ENCODE measurements at regions not wholly inside any gene's neighbourhood (a gene's known extent, or its start where the extent isn't known, plus 50 kb on each side); places are given as distances from the start of the nearest gene placed in this dataset.
"Not testable (repeated sequence)": the region's sequence is repeated elsewhere in the genome, so short reads cannot be mapped to it uniquely, and the experiment has no call there.

- H3K4me1 ChIP-seq (ENCODE audit: control insufficient read depth, insufficient read depth, low read length) = no peaks in the 10 kb centered on the region
- peaks cover 9% of the 10 kb centered on the region for H3K27me3 ChIP-seq (ENCODE audit: control insufficient read depth, insufficient read depth, low read length)
- WGBS (ENCODE audit: insufficient coverage, low lambda C conversion rate) = 53% methylated on average over 2 of the region's 4 CpGs
- H3K9me3 ChIP-seq (ENCODE audit: control insufficient read depth, low read depth, low read length) = no peaks in the 10 kb centered on the region
- no peak for DNase-seq
- no peak overlapping the region for H3K4me3 ChIP-seq (ENCODE audit: low read length)
- H3K27ac ChIP-seq (ENCODE audit: low read length) = no peak overlapping the region
- no peaks in the 10 kb centered on the region for H3K36me3 ChIP-seq (ENCODE audit: control insufficient read depth, insufficient read depth, low read length)
Measured at GRCh38 chr1:37363535-37363934, 110.8 kb upstream of the ZC3H12A start.

- H3K9me3 ChIP-seq (ENCODE audit: control insufficient read depth, low read depth, low read length); H3K36me3 ChIP-seq (ENCODE audit: control insufficient read depth, insufficient read depth, low read length); H3K4me3 ChIP-seq (ENCODE audit: low read length); DNase-seq; H3K27me3 ChIP-seq (ENCODE audit: control insufficient read depth, insufficient read depth, low read length); H3K4me1 ChIP-seq (ENCODE audit: control insufficient read depth, insufficient read depth, low read length); H3K27ac ChIP-seq (ENCODE audit: low read length): not testable (repeated sequence)
- no CpG with 5 or more reads among the region's 3 CpGs for WGBS (ENCODE audit: insufficient coverage, low lambda C conversion rate)
Measured at GRCh38 chr1:37368665-37369315, 105.6 kb upstream of the ZC3H12A start.

GRCh38 chr1:37372302-37372701 is 102.1 kb upstream of the ZC3H12A start:
- 86% methylated on average over 1 of the region's 2 CpGs for WGBS (ENCODE audit: insufficient coverage, low lambda C conversion rate)

GRCh38 chr1:37372711-37373110 is 101.7 kb upstream of the ZC3H12A start:
- Histone ChIP-seq H3K27me3 (ENCODE audit: control insufficient read depth, insufficient read depth, low read length) (no peaks in the 10 kb centered on the region), H3K4me3 (ENCODE audit: low read length) (no peak overlapping the region), H3K36me3 (ENCODE audit: control insufficient read depth, insufficient read depth, low read length) (no peaks in the 10 kb centered on the region), H3K9me3 (ENCODE audit: control insufficient read depth, low read depth, low read length) (no peaks in the 10 kb centered on the region), H3K27ac (ENCODE audit: low read length) (no peak overlapping the region), H3K4me1 (ENCODE audit: control insufficient read depth, insufficient read depth, low read length) (no peaks in the 10 kb centered on the region)
- DNase-seq = no peak
- 72% methylated on average over 2 of the region's 13 CpGs for WGBS (ENCODE audit: insufficient coverage, low lambda C conversion rate)

More at GRCh38 chr1:37372302-37372701, 102.1 kb upstream of the ZC3H12A start:
- H3K27ac ChIP-seq (ENCODE audit: low read length) = no peak overlapping the region
- H3K9me3 ChIP-seq (ENCODE audit: control insufficient read depth, low read depth, low read length) = no peaks in the 10 kb centered on the region
- no peak overlapping the region for H3K4me3 ChIP-seq (ENCODE audit: low read length)
- H3K36me3 ChIP-seq (ENCODE audit: control insufficient read depth, insufficient read depth, low read length) = no peaks in the 10 kb centered on the region
- DNase-seq = no peak
- no peaks in the 10 kb centered on the region for H3K4me1 ChIP-seq (ENCODE audit: control insufficient read depth, insufficient read depth, low read length)
- H3K27me3 ChIP-seq (ENCODE audit: control insufficient read depth, insufficient read depth, low read length) = no peaks in the 10 kb centered on the region

GRCh38 chr1:37373413-37373812 is 101.0 kb upstream of the ZC3H12A start:
- WGBS (ENCODE audit: insufficient coverage, low lambda C conversion rate) = no CpG with 5 or more reads among the region's 3 CpGs
- no peaks in the 10 kb centered on the region for H3K36me3 ChIP-seq (ENCODE audit: control insufficient read depth, insufficient read depth, low read length)
- H3K4me1 ChIP-seq (ENCODE audit: control insufficient read depth, insufficient read depth, low read length) = no peaks in the 10 kb centered on the region
- no peaks in the 10 kb centered on the region for H3K9me3 ChIP-seq (ENCODE audit: control insufficient read depth, low read depth, low read length)
- DNase-seq = no peak
- H3K27ac ChIP-seq (ENCODE audit: low read length) = no peak overlapping the region
- no peak overlapping the region for H3K4me3 ChIP-seq (ENCODE audit: low read length)
- H3K27me3 ChIP-seq (ENCODE audit: control insufficient read depth, insufficient read depth, low read length) = no peaks in the 10 kb centered on the region

GRCh38 chr1:37380546-37380945 is 93.8 kb upstream of the ZC3H12A start:
- not testable (repeated sequence) for H3K27me3 ChIP-seq (ENCODE audit: control insufficient read depth, insufficient read depth, low read length); DNase-seq; H3K4me1 ChIP-seq (ENCODE audit: control insufficient read depth, insufficient read depth, low read length); H3K27ac ChIP-seq (ENCODE audit: low read length); H3K9me3 ChIP-seq (ENCODE audit: control insufficient read depth, low read depth, low read length); H3K4me3 ChIP-seq (ENCODE audit: low read length); H3K36me3 ChIP-seq (ENCODE audit: control insufficient read depth, insufficient read depth, low read length)
- WGBS (ENCODE audit: insufficient coverage, low lambda C conversion rate) = no CpG with 5 or more reads among the region's 9 CpGs

GRCh38 chr1:37387854-37388253 is 86.5 kb upstream of the ZC3H12A start:
- Histone ChIP-seq H3K36me3 (ENCODE audit: control insufficient read depth, insufficient read depth, low read length) (no peaks in the 10 kb centered on the region), H3K4me1 (ENCODE audit: control insufficient read depth, insufficient read depth, low read length) (no peaks in the 10 kb centered on the region), H3K4me3 (ENCODE audit: low read length) (no peak overlapping the region), H3K27ac (ENCODE audit: low read length) (no peak overlapping the region), H3K9me3 (ENCODE audit: control insufficient read depth, low read depth, low read length) (no peaks in the 10 kb centered on the region), H3K27me3 (ENCODE audit: control insufficient read depth, insufficient read depth, low read length) (peaks cover 7% of the 10 kb centered on the region)
- no CpG with 5 or more reads among the region's 5 CpGs for WGBS (ENCODE audit: insufficient coverage, low lambda C conversion rate)
- DNase-seq = no peak

- Histone ChIP-seq H3K9me3 (ENCODE audit: control insufficient read depth, low read depth, low read length) (no peaks in the 10 kb centered on the region), H3K27me3 (ENCODE audit: control insufficient read depth, insufficient read depth, low read length) (peaks cover 7% of the 10 kb centered on the region)
- WGBS (ENCODE audit: insufficient coverage, low lambda C conversion rate) = no CpG with 5 or more reads among the region's 6 CpGs
Measured at GRCh38 chr1:37389327-37389726, 85.1 kb upstream of the ZC3H12A start.

GRCh38 chr1:37391211-37392011 is 83.0 kb upstream of the ZC3H12A start:
- Histone ChIP-seq H3K9me3 (ENCODE audit: control insufficient read depth, low read depth, low read length) (no peaks in the 10 kb centered on the region), H3K4me3 (ENCODE audit: low read length) (no peak overlapping the region), H3K36me3 (ENCODE audit: control insufficient read depth, insufficient read depth, low read length) (no peaks in the 10 kb centered on the region), H3K27me3 (ENCODE audit: control insufficient read depth, insufficient read depth, low read length) (peaks cover 14% of the 10 kb centered on the region), H3K27ac (ENCODE audit: low read length) (no peak overlapping the region), H3K4me1 (ENCODE audit: control insufficient read depth, insufficient read depth, low read length) (no peaks in the 10 kb centered on the region)
- 0% methylated on average over 1 of the region's 11 CpGs for WGBS (ENCODE audit: insufficient coverage, low lambda C conversion rate)
- DNase-seq = no peak

More at GRCh38 chr1:37389327-37389726, 85.1 kb upstream of the ZC3H12A start:
- no peaks in the 10 kb centered on the region for H3K36me3 ChIP-seq (ENCODE audit: control insufficient read depth, insufficient read depth, low read length)
- no peaks in the 10 kb centered on the region for H3K4me1 ChIP-seq (ENCODE audit: control insufficient read depth, insufficient read depth, low read length)
- DNase-seq = no peak
- H3K27ac ChIP-seq (ENCODE audit: low read length) = no peak overlapping the region
- no peak overlapping the region for H3K4me3 ChIP-seq (ENCODE audit: low read length)

- DNase-seq = no peak
- WGBS (ENCODE audit: insufficient coverage, low lambda C conversion rate) = no CpG with 5 or more reads among the region's 5 CpGs
- H3K27me3 ChIP-seq (ENCODE audit: control insufficient read depth, insufficient read depth, low read length) = peaks cover 14% of the 10 kb centered on the region
Measured at GRCh38 chr1:37392051-37392450, 82.3 kb upstream of the ZC3H12A start.

More at GRCh38 chr1:37392051-37392450, 82.3 kb upstream of the ZC3H12A start:
- Histone ChIP-seq H3K27ac (ENCODE audit: low read length) (no peak overlapping the region), H3K4me1 (ENCODE audit: control insufficient read depth, insufficient read depth, low read length) (no peaks in the 10 kb centered on the region), H3K9me3 (ENCODE audit: control insufficient read depth, low read depth, low read length) (no peaks in the 10 kb centered on the region), H3K36me3 (ENCODE audit: control insufficient read depth, insufficient read depth, low read length) (no peaks in the 10 kb centered on the region), H3K4me3 (ENCODE audit: low read length) (no peak overlapping the region)

Measured in large intestine (tissue), 3 donors.